Breast epithelium (tissue), 3 donors: ENCODE measurements at regions not wholly inside any gene's neighbourhood (a gene's known extent, or its start where the extent isn't known, plus 50 kb on each side); places are given as distances from the start of the nearest gene placed in this dataset.

ENCODE experiments used
- CTCF ChIP-seq, 3 donors: fragments of 450-650 bp; IDR thresholded peaks; one replicate each; pipeline ENCODE4 v1.5.1; 2016 to 2017; ENCODE audit warnings: antibody characterized with exemption in 3 of 3, mild to moderate bottlenecking in 3 of 3, moderate library complexity in 3 of 3
- POLR2A ChIP-seq: fragments of 450-650 bp; IDR thresholded peaks from one replicate; pipeline ENCODE4 v1.6.1; 2016; ENCODE audit warnings: antibody characterized with exemption, mild to moderate bottlenecking, moderate library complexity
- POLR2AphosphoS5 ChIP-seq, 3 donors: sonication (generic); formaldehyde crosslinking; IDR thresholded peaks; one replicate each; pipeline ENCODE4 v1.6.1; 2017; ENCODE audit warnings: antibody characterized with exemption in 3 of 3

- no peak for TF ChIP-seq CTCF (IDR thresholded peaks at IDR 0.05)
- no peak for TF ChIP-seq POLR2AphosphoS5 (IDR thresholded peaks at IDR 0.05)
- TF ChIP-seq POLR2A: no peak
These were observed 76.8 kb downstream of the ALX1 start for GRCh38 chr12:85356596-85357385.
